PFSK-1 (cell line): ENCODE measurements at regions not wholly inside any gene's neighbourhood (a gene's known extent, or its start where the extent isn't known, plus 50 kb on each side); places are given as distances from the start of the nearest gene placed in this dataset.

Experiments
- FOXP2 ChIP-seq: optimal IDR thresholded peaks from 2 replicates; pipeline ENCODE3; 2011; ENCODE audit warnings: borderline replicate concordance, control low read depth, inconsistent platforms; ENCODE audit not compliant: insufficient read depth; ENCODE audit errors: extremely low read length, extremely low read depth
- POLR2AphosphoS5 ChIP-seq: IDR thresholded peaks from 2 replicates; pipeline ENCODE4 v1.6.1; 2012; ENCODE audit warnings: low read depth, mild to moderate bottlenecking, control low read depth, low read length, moderate library complexity
- REST ChIP-seq, 2 experiments: IDR thresholded peaks; 2 replicates each; pipeline versions ENCODE4 v1.6.1 to v1.8.0; 2011 to 2012; ENCODE audit warnings: low read depth in 2 of 2, low read length in 2 of 2, control low read depth in 1 of 2, inconsistent platforms in 1 of 2, mild to moderate bottlenecking in 1 of 2, moderate library complexity in 1 of 2; ENCODE audit not compliant: insufficient read depth in 1 of 2
- SIN3A ChIP-seq: IDR thresholded peaks from 2 replicates; pipeline ENCODE4 v1.6.1; 2012; ENCODE audit warnings: mild to moderate bottlenecking, low read length, moderate library complexity, borderline replicate concordance; ENCODE audit not compliant: insufficient read depth
- TAF1 ChIP-seq: IDR thresholded peaks from 2 replicates; pipeline ENCODE4 v1.6.1; 2012; ENCODE audit warnings: low read length, control low read depth, borderline replicate concordance; ENCODE audit not compliant: insufficient read depth

- TF ChIP-seq TAF1 (no peak), FOXP2 (no peak), POLR2AphosphoS5 (no peak), REST (IDR thresholded peaks at IDR 0.05; ENCODE audit: insufficient read depth in 1 of 2, low read depth in 2 of 2, low read length in 2 of 2) (no peak), SIN3A (no peak)
Observed at GRCh38 chrX:14094191-14094590, 64.5 kb upstream of the GEMIN8 start.

- no peak for TF ChIP-seq TAF1
- no peak for TF ChIP-seq REST (IDR thresholded peaks at IDR 0.05; ENCODE audit: insufficient read depth in 1 of 2, low read depth in 2 of 2, low read length in 2 of 2)
- no peak for TF ChIP-seq SIN3A
- TF ChIP-seq FOXP2, result no peak
- TF ChIP-seq POLR2AphosphoS5, result no peak
Observed at GRCh38 chrX:14084466-14084865, 54.8 kb upstream of the GEMIN8 start.

GRCh38 chrX:14083783-14084182 lies 54.1 kb upstream of the GEMIN8 start:
- TF ChIP-seq POLR2AphosphoS5 (no peak), SIN3A (no peak), TAF1 (no peak), FOXP2 (no peak), REST (IDR thresholded peaks at IDR 0.05; ENCODE audit: insufficient read depth in 1 of 2, low read depth in 2 of 2, low read length in 2 of 2) (no peak)

- TF ChIP-seq FOXP2, result no peak
- TF ChIP-seq SIN3A, result no peak
- TF ChIP-seq POLR2AphosphoS5, result no peak
- no peak for TF ChIP-seq REST (IDR thresholded peaks at IDR 0.05; ENCODE audit: insufficient read depth in 1 of 2, low read depth in 2 of 2, low read length in 2 of 2)
- no peak for TF ChIP-seq TAF1
Observed at GRCh38 chrX:14079891-14080430, 50.3 kb upstream of the GEMIN8 start.
